HEK293T (cell line): ENCODE measurements at regions not wholly inside any gene's neighbourhood (a gene's known extent, or its start where the extent isn't known, plus 50 kb on each side); places are given as distances from the start of the nearest gene placed in this dataset.

ENCODE experiments used
- CTBP1 ChIP-seq: fragments of 450-650 bp; IDR thresholded peaks from 2 replicates; pipeline ENCODE4 v1.6.1; 2016; ENCODE audit warnings: borderline replicate concordance
- HDGF ChIP-seq: fragments of 450-650 bp; IDR thresholded peaks from 2 replicates; pipeline ENCODE4 v1.6.1; 2017; ENCODE audit warnings: antibody characterized with exemption, borderline replicate concordance
- SP1 ChIP-seq: fragments of 450-650 bp; IDR thresholded peaks from 2 replicates; pipeline ENCODE4 v1.6.1; 2017

- TF ChIP-seq CTBP1 (no peak), SP1 (no peak), HDGF (no peak)
Observed at GRCh38 chr9:117860849-117861248, 156.6 kb downstream of the TLR4 start.
